ENCODE measurements at regions not wholly inside any gene's neighbourhood (a gene's known extent, or its start where the extent isn't known, plus 50 kb on each side); places are given as distances from the start of the nearest gene placed in this dataset.

- Histone ChIP-seq H3K27me3 (ENCODE audit: control insufficient read depth in 2 of 2, insufficient read depth in 2 of 2, low read length in 2 of 2) (no peaks in the 10 kb centered on the region; a peak in 1 of 5 replicates), H3K4me3 (no peak overlapping the region), H3K36me3 (ENCODE audit: control insufficient read depth, insufficient read depth, low read length) (no peaks in the 10 kb centered on the region), H3K4me1 (replicated peaks in 1 of 2; ENCODE audit: control insufficient read depth in 2 of 2, insufficient read depth in 2 of 2, low read length in 2 of 2) (no peaks in the 10 kb centered on the region), H3K9me1 (ENCODE audit: control insufficient read depth, insufficient read depth, low read length) (no peaks in the 10 kb centered on the region), H3K27ac (ENCODE audit: extremely low read depth, low read depth, low read length) (no peak overlapping the region), H3K79me2 (ENCODE audit: control insufficient read depth, insufficient read depth, low read length) (no peaks in the 10 kb centered on the region), H2AFZ (ENCODE audit: low read depth, low read length) (no peak overlapping the region), H3K4me2 (ENCODE audit: insufficient read depth, low read length) (no peak overlapping the region), H3K9me3 (replicated peaks; ENCODE audit: control insufficient read depth, insufficient read depth, low read depth, low read length) (no peaks in the 10 kb centered on the region), H3K9ac (ENCODE audit: insufficient read depth in 1 of 2, low read depth in 2 of 2, low read length in 2 of 2) (no peak overlapping the region), H4K20me1 (replicated peaks; ENCODE audit: control insufficient read depth, insufficient read depth, low read length) (no peaks in the 10 kb centered on the region)
- intact Hi-C loops (cut with micrococcal nuclease): no loop called here
- CTCF ChIA-PET (ENCODE audit: low intra/inter-chr PET ratio): no interaction called here
- in situ Hi-C loops (cut with MboI): no loop called here
- WGBS (ENCODE audit: insufficient coverage, low coverage, missing lambda C conversion rate): 3% methylated on average over 3 of the region's 3 CpGs
- FAIRE-seq (no peak), ATAC-seq (no peak), DNase-seq (ENCODE audit: extremely low read depth in 1 of 4, low spot score in 3 of 4) (no peak)
- POLR2A ChIA-PET: no interaction called here
- no TSS peak for BruUV-seq (replicated peaks)
- no peak for TF ChIP-seq L3MBTL2 (IDR thresholded peaks at IDR 0.05)
- TF ChIP-seq, protein P1, sequence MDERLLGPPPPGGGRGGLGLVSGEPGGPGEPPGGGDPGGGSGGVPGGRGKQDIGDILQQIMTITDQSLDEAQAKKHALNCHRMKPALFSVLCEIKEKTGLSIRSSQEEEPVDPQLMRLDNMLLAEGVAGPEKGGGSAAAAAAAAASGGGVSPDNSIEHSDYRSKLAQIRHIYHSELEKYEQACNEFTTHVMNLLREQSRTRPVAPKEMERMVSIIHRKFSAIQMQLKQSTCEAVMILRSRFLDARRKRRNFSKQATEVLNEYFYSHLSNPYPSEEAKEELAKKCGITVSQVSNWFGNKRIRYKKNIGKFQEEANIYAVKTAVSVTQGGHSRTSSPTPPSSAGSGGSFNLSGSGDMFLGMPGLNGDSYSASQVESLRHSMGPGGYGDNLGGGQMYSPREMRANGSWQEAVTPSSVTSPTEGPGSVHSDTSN (CRISPR knock-in tag; IDR thresholded peaks at IDR 0.05; ENCODE audit: low read depth): no peak
- TF ChIP-seq, protein P1 (tag; conservative IDR thresholded peaks at IDR 0.05; ENCODE audit: low read depth): no peak
- TF ChIP-seq MEIS2 (IDR thresholded peaks at IDR 0.05; ENCODE audit: partially characterized antibody): no peak
- no peak for TF ChIP-seq CHD7 (IDR thresholded peaks at IDR 0.05; ENCODE audit: low read depth, low read length)
- no peak for TF ChIP-seq SAP30 (IDR thresholded peaks at IDR 0.05; ENCODE audit: borderline replicate concordance, insufficient read depth, low read depth, low read length, poor library complexity, severe bottlenecking)
- TF ChIP-seq FOXK1 (CRISPR knock-in tag; IDR thresholded peaks at IDR 0.05; ENCODE audit: borderline replicate concordance): no peak
- TF ChIP-seq NONO (IDR thresholded peaks at IDR 0.05; ENCODE audit: low read depth in 2 of 2, low read length in 1 of 2): no peak
Observed at GRCh38 chr17:14942526-14943190, 322.5 kb downstream of the PMP22 start.
